A673 (cell line): ENCODE measurements at regions not wholly inside any gene's neighbourhood (a gene's known extent, or its start where the extent isn't known, plus 50 kb on each side); places are given as distances from the start of the nearest gene placed in this dataset.

Experiments
- BruUV-seq: library from RNA; stranded (reverse); fragments of 400-500 nt; replicated peaks from 2 replicates; lab custom pipeline; 2021; lab: Mats Ljungman, UMichigan
- CTCF ChIA-PET: fragments of 300-600 bp; sonication (Branson Sonifier 250); formaldehyde crosslinking; loops from one replicate; lab custom pipeline; 2022; ENCODE audit warnings: antibody characterized with exemption; lab: Charles Lee
- POLR2A ChIA-PET: fragments of 300-600 bp; sonication (Branson Sonifier 250); formaldehyde crosslinking; loops from one replicate; lab custom pipeline; 2022; ENCODE audit warnings: antibody characterized with exemption; ENCODE audit not compliant: low non-redundant PET; lab: Charles Lee
- DNase-seq: peaks from one replicate; pipeline ENCODE4 v3.0.0-alpha.2; 2015; ENCODE audit warnings: low spot score
- H3K27ac ChIP-seq: fragments of 200-600 bp; sonication (generic); 2 replicates; pipeline ENCODE4 v1.5.1; 2016; ENCODE audit warnings: mixed run types, low read depth, mild to moderate bottlenecking, mixed read lengths, antibody characterized with exemption, low read length; ENCODE audit not compliant: poor library complexity, severe bottlenecking
- H3K27me3 ChIP-seq: fragments of 200-600 bp; sonication (generic); replicated peaks from 2 replicates; pipeline ENCODE4 v1.6.1; 2017; ENCODE audit warnings: mixed run types, low read depth, mild to moderate bottlenecking, mixed read lengths, antibody characterized with exemption, low read length; ENCODE audit not compliant: insufficient read depth, poor library complexity
- H3K36me3 ChIP-seq: fragments of 200-600 bp; sonication (generic); 2 replicates; pipeline ENCODE4 v1.6.1; 2016; ENCODE audit warnings: mixed run types, mild to moderate bottlenecking, mixed read lengths, antibody characterized with exemption, low read length; ENCODE audit not compliant: insufficient read depth, poor library complexity, severe bottlenecking
- H3K4me1 ChIP-seq: fragments of 200-600 bp; sonication (generic); 2 replicates; pipeline ENCODE4 v1.6.1; 2017; ENCODE audit warnings: mixed run types, mild to moderate bottlenecking, mixed read lengths, antibody characterized with exemption, low read length; ENCODE audit not compliant: insufficient read depth, poor library complexity, severe bottlenecking
- H3K4me3 ChIP-seq: fragments of 200-600 bp; sonication (generic); 2 replicates; pipeline ENCODE4 v1.5.1; 2016; ENCODE audit warnings: low read depth, mixed run types, mild to moderate bottlenecking, mixed read lengths, low read length; ENCODE audit not compliant: poor library complexity, severe bottlenecking
- H3K9me3 ChIP-seq: fragments of 200-600 bp; sonication (generic); 2 replicates; pipeline ENCODE4 v1.6.1; 2016; ENCODE audit warnings: mixed run types, low read depth, mild to moderate bottlenecking, mixed read lengths, antibody characterized with exemption, low read length; ENCODE audit not compliant: poor library complexity, severe bottlenecking
- EZH2 ChIP-seq: fragments of 200-600 bp; sonication (generic); IDR thresholded peaks from 2 replicates; pipeline ENCODE4 v1.6.1; 2017; ENCODE audit warnings: borderline replicate concordance, low read depth, mild to moderate bottlenecking, mixed read lengths, antibody characterized with exemption, low read length; ENCODE audit not compliant: poor library complexity, severe bottlenecking
- intact Hi-C: fragments of 100-400 bp; cut with micrococcal nuclease; formaldehyde crosslinking; loops from one replicate; pipeline ENCODE4 v1.10.0; 2022; ENCODE audit not compliant: unreplicated experiment
- TF ChIP-seq, protein P1 (sequence below): fragments of 300-800, 200-600 bp; sonication (generic); conservative IDR thresholded peaks from 2 replicates; pipeline ENCODE4 v1.5.1; 2017; ENCODE audit warnings: low read depth, mild to moderate bottlenecking, antibody characterized with exemption, low read length, moderate library complexity, mixed read lengths

DNA sequence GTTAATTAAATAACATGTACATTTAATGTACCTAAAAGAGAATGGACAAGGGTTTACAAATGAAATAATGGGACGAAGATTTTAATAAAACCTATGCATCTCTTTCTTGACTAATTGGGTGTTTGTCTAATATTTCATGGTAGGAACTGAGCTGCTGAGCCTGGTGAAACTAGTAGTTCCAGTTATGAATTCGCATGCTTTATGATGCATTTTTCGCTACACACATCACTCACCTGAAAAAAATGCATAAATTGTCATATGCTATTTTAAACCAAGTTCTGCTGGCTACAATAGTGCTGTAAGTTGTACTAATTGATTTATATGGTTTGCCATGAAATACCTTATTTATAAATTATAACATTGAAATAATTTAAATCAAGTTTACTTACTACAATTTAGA is 806.8 kb upstream of the SLITRK5 start:
- Histone ChIP-seq H3K36me3 (no peaks in the 10 kb centered on the region), H3K4me1 (no peaks in the 10 kb centered on the region), H3K27ac (no peak overlapping the region), H3K9me3 (no peaks in the 10 kb centered on the region), H3K4me3 (no peak overlapping the region), H3K27me3 (no peaks in the 10 kb centered on the region)
- CTCF ChIA-PET: no interaction called here
- POLR2A ChIA-PET: no interaction called here
- intact Hi-C loops: no loop called here
- no peak for DNase-seq
- TF ChIP-seq, protein P1, sequence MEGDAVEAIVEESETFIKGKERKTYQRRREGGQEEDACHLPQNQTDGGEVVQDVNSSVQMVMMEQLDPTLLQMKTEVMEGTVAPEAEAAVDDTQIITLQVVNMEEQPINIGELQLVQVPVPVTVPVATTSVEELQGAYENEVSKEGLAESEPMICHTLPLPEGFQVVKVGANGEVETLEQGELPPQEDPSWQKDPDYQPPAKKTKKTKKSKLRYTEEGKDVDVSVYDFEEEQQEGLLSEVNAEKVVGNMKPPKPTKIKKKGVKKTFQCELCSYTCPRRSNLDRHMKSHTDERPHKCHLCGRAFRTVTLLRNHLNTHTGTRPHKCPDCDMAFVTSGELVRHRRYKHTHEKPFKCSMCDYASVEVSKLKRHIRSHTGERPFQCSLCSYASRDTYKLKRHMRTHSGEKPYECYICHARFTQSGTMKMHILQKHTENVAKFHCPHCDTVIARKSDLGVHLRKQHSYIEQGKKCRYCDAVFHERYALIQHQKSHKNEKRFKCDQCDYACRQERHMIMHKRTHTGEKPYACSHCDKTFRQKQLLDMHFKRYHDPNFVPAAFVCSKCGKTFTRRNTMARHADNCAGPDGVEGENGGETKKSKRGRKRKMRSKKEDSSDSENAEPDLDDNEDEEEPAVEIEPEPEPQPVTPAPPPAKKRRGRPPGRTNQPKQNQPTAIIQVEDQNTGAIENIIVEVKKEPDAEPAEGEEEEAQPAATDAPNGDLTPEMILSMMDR: no peak
- no peak for TF ChIP-seq EZH2
- BruUV-seq: no TSS peak

GRCh38 chr13:86870444-86870843 is 800.7 kb upstream of the SLITRK5 start:
- ChIA-PET POLR2A (no interaction called here), CTCF (interaction anchor here (1.5 kb wide), 1 partner anchor 404 kb away, joined by 14 read pairs; no protein-coding TSS in a partner anchor)
- no peaks in the 10 kb centered on the region for H3K36me3 ChIP-seq
- no TSS peak for BruUV-seq
- no peaks in the 10 kb centered on the region for H3K4me1 ChIP-seq
- no peak overlapping the region for H3K27ac ChIP-seq
- no peaks in the 10 kb centered on the region for H3K27me3 ChIP-seq
- TF ChIP-seq, protein P1: peak; percentile 76
- TF ChIP-seq EZH2: no peak
- no peak overlapping the region for H3K4me3 ChIP-seq
- intact Hi-C loops: loop anchor here (2.0 to 5.0 kb wide), 2 partner anchors 404 to 797 kb away; no protein-coding TSS in a partner anchor
- peak; percentile 37 for DNase-seq
- H3K9me3 ChIP-seq: no peaks in the 10 kb centered on the region

DNA sequence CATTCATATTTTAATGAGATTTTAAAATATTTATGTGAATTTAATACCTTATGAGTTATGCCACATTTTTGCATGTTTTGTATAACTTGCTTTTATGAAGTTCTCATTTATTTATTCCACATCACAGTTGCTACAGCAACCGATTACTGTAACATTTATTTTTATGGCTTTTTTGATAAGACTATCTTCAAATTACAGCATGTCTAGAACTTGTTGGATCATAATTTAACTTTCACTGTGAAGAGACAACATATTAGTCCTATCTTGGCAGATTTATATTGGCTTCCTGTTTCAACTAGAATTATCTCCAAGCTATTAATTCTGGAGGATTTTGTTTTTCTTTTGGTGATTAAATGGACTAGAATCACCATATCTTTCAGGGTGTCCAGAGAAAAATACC is 793.7 kb upstream of the SLITRK5 start:
- DNase-seq: no peak
- no peak overlapping the region for H3K27ac ChIP-seq
- H3K27me3 ChIP-seq: no peaks in the 10 kb centered on the region
- intact Hi-C loops: no loop called here
- no peaks in the 10 kb centered on the region for H3K36me3 ChIP-seq
- CTCF ChIA-PET: no interaction called here
- H3K9me3 ChIP-seq: no peaks in the 10 kb centered on the region
- no peak overlapping the region for H3K4me3 ChIP-seq
- TF ChIP-seq, protein P1: no peak
- no peak for TF ChIP-seq EZH2
- H3K4me1 ChIP-seq: no peaks in the 10 kb centered on the region
- POLR2A ChIA-PET: no interaction called here
- BruUV-seq: no TSS peak
